CD4-positive, alpha-beta T cell treated with Interferon alpha-2 for 1 hour (primary cell): ENCODE measurements at regions not wholly inside any gene's neighbourhood (a gene's known extent, or its start where the extent isn't known, plus 50 kb on each side); places are given as distances from the start of the nearest gene placed in this dataset.

Experiments
- DNase-seq, 2 donors: peaks; one replicate each; pipeline ENCODE4 v3.0.0-alpha.2; 2020 to 2022

- DNase-seq: no peak
These were observed 650.9 kb downstream of the KCNJ2 start for GRCh38 chr17:70820276-70820675.

DNA sequence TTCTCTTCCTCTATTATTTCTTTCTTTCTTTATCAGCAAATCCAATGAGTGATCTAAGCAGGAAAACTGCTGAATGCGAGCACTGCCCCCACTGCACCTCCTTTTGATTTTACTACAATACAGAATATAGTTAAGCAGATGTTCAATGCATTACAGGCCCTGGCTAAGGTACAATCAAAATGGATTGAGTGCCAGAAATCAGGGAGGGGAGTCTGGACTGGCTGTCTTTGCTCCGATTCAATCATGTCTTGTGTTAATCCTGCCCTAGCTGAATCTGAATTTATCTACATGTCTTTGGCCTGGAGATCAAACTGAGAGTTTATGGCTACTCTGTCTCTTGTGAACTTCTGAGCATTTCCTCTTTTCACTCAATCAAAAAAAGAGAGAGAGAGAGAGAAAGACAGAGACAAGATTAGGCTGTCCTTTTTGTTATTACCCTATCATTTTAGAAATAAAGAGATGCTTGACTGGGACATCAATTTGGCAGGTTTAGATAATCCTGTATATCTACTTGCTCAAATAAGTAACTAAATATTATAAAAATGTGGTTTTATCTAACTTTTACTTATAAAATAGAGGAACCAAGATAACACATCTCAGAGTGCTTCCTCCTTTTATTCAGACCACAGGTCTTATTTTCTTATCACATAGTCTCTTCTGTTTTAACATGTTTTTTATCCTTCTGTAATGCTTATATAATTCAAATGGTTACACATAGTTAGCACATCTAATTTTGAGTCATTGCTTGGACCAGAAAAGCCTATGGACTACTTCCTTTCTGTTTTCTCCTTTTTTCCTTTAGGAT is 656.2 kb downstream of the KCNJ2 start:
- DNase-seq: no peak

GRCh38 chr17:70829876-70830275 is 660.5 kb downstream of the KCNJ2 start:
- no peak for DNase-seq

DNA sequence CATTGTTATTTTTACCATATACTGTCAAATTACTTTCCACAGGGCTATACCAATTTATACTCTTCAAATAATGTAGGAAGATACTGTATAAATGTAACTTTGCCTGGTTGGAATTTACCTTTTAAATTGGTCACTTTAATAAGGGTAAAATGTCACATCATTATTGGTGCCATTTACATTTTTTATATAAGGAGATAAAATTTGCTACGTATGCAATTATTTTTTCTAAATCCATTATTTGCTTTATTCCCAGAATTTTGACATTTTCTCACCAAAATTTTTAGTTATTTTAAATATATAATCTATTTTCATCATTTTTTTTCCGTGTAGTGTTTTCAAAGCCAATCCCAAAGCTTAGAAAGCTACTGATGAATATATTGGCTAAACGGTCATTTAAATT is 664.7 kb downstream of the KCNJ2 start:
- no peak for DNase-seq

GRCh38 chr17:70848785-70849184 is 679.5 kb downstream of the KCNJ2 start:
- DNase-seq: no peak

DNA sequence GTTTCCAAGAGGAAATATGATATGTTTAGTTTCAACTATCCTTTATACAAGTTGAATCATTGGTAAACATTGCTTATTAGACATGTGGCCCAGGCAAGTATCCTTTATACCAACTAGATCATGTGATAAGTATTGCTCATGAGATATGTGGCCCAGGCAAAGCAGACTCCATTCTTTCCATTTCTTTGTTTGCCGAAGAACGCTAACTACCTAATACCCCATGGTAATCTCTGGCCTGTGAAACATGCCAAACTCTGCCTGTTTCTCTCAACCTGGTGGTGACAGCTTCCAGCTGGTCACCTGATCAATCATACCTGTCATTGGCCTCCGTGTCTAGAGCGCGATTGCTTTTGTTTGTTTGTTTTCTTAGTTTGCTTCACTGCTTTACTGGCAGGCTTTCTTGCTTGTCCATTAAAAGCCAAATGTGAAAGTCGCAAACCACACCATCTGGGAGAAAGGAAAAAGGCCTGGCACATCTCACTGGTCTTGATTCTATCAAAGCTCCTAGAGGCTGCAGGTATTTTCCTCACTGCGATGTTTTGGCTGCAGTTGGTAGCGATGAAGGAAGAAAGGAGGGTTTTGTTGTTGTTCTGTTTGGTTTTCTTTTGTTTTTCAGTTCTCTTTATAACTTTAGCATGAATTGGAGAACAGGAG is 686.2 kb downstream of the KCNJ2 start:
- no peak for DNase-seq

GRCh38 chr17:70857351-70857750 is 688.0 kb downstream of the KCNJ2 start:
- DNase-seq: no peak

DNA sequence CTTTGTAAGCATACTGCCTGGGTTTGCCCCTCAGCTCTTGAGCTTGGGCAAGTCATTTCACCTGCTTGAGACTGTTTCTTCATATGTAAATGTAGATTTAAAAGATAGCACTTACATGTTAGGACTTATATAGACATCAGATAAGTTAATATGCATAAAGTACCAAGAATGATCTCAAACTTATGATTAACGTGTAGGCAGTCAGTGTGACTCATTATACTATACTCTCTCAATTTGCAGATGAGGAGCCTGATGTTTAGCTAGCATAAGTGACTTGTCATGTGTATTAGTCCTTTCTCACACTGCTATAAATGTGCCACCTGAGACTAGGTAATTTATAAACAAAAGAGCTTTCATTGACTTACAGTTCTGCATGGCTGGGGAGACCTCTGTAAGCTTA is 690.5 kb downstream of the KCNJ2 start:
- DNase-seq: no peak

DNA sequence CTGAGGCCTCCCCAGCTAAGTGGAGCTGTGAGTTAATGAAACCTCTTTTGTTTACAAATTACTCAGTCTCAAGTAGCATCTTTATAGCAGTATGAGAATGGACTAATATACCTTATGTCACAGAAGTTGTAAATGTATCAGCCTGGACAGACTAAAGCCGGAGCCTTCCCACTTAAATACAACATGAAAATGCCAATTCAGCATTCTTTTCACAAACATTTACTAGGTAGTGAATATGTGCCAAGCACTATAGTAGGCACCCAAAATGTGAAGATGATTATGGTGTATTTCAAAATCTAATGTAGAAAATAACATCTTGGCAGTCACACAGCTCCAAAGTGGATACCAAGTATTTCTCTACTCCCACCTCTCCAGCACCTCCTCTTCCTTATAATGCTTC is 693.0 kb downstream of the KCNJ2 start:
- no peak for DNase-seq

- no peak for DNase-seq
These were observed 694.3 kb downstream of the KCNJ2 start for GRCh38 chr17:70863436-70864248.

- DNase-seq: no peak
These were observed 696.9 kb downstream of the KCNJ2 start for GRCh38 chr17:70865993-70866804.

GRCh38 chr17:70868149-70868548 is 698.8 kb downstream of the KCNJ2 start:
- no peak for DNase-seq

DNA sequence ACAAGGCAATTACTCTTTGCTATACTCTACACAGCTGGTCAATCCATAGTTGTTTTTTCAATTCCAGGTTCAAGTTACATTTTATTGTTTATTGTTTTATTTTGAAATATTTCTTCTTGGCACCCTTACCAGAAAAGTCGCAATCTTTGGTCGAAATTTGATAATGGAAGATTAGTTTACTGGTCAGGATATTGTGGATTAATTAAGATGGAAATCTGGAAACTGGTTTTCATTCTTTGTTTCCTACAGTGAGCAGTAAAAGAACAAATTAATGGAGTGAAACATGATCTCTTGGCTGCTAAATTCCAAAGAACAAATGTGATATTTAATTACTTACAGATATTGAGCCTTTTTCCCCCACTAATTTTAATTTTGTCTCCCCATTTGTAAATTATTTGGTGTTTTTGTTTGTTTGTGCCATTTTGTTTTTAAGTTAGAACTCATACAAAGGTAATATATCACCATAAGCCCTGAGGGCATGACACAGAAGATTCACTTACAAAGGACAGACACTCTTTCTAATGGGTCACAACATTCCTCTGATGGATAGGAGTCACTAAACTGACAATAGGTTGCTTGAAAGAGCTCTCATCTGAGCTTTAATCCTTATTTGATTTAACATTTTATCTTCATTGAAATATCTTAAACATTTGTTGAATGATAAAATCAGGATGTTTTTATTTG is 700.2 kb downstream of the KCNJ2 start:
- DNase-seq: no peak

DNA sequence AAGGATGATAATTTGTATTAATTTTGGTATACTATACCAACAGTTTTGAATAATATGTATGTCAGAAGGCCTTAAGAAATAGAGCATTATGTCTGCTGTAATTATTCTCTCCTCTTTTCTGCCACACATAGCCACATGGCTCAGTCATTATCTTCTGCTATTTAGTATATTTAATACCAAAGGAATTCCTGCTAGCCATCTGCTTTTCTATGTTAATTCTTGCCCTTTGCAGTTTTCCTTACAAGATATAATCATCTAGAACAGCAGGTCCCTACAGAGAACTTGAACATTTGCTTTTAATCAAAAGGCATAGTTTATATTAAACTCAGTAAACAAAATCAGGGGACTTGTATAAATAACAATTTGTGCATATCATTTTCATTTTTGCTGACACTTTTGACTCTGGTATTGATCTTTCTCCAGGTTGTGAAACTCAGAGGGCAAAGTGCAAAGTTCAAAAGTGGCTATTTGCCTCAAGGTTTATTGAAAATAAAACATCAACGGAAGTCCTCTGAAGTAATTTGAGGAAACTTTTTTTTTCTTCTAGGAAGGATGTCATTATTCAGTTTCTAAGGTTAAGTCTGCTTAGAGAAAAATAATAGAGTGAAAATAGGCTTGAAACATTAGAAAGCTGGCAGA is 702.0 kb downstream of the KCNJ2 start:
- no peak for DNase-seq

GRCh38 chr17:70872103-70872502 is 702.8 kb downstream of the KCNJ2 start:
- DNase-seq: no peak

DNA sequence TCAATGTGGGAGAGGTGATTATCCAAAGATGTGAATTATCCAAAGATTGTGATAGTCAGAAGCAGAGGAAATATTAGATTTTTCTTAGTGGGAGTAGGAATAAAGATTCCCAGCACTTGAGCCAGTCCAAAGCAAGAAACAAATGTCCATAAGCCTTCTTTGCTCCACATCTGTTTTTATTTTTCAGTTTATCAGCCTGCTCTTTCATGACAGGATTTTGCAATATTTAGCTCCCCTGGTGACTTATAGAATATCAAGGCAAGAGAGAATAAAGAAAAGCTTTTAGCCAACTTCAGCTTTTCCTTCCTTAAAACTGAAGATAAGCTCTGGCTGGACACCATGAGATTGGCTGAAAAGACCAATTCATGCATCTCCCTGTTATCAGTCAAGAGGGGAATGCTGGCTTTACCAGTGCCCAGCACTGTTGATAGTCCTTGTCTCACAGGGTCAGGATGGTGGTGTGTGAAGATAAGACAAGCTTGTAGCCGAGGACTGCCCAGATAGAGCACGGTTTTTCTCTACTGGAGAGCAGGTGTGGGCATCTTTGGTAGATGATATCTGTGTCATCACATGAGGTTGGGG is 706.5 kb downstream of the KCNJ2 start:
- no peak for DNase-seq

GRCh38 chr17:70878879-70879278 is 709.5 kb downstream of the KCNJ2 start:
- no peak for DNase-seq

GRCh38 chr17:70879401-70879800 is 710.1 kb downstream of the KCNJ2 start:
- no peak for DNase-seq

DNA sequence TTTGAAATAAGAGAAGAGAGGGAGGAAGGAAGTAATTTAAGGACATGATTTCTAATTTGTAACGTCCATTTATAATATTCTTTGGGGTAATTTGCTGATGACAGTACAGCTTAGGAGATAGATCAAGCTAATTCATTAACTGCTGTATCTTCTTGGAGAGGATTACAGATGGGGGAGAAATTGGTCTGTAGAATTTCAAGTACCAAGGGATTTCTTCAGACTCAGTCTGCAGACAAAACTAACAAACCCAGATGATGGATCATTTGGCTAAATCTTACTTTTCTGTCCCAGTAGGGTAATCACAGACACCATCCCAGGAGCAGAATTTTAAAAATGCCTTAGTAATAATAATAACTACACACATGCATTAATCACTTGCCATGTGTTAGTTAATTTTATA is 711.8 kb downstream of the KCNJ2 start:
- DNase-seq: no peak

- no peak for DNase-seq
These were observed 713.2 kb downstream of the KCNJ2 start for GRCh38 chr17:70882504-70882903.

- no peak for DNase-seq
These were observed 717.3 kb downstream of the KCNJ2 start for GRCh38 chr17:70886648-70887047.
